Fibroblast of skin of right quadriceps (primary cell): ENCODE measurements at regions not wholly inside any gene's neighbourhood (a gene's known extent, or its start where the extent isn't known, plus 50 kb on each side); places are given as distances from the start of the nearest gene placed in this dataset.

Source experiments
- DNase-seq: peaks from one replicate; pipeline ENCODE4 v3.0.0-alpha.2; 2013

- DNase-seq, result no peak
Observed at GRCh38 chr11:70810681-70811080, 412.4 kb downstream of the CTTN start.

- no peak for DNase-seq
Observed at GRCh38 chr11:70811483-70811882, 413.2 kb downstream of the CTTN start.

- no peak for DNase-seq
Observed at GRCh38 chr11:70811915-70812314, 413.6 kb downstream of the CTTN start.

GRCh38 chr11:70812472-70812871, 414.1 kb downstream of the CTTN start:
- no peak for DNase-seq

GRCh38 chr11:70813651-70814050, 415.3 kb downstream of the CTTN start:
- no peak for DNase-seq

- no peak for DNase-seq
Observed at GRCh38 chr11:70815485-70815832, 417.1 kb downstream of the CTTN start.

- DNase-seq, result no peak
Observed at GRCh38 chr11:70816156-70816678, 417.9 kb downstream of the CTTN start.

- DNase-seq, result no peak
Observed at GRCh38 chr11:70818351-70818750, 420.0 kb downstream of the CTTN start.

GRCh38 chr11:70819022-70819421, 420.7 kb downstream of the CTTN start:
- DNase-seq, result no peak

GRCh38 chr11:70820311-70820710, 422.0 kb downstream of the CTTN start:
- DNase-seq, result no peak

- DNase-seq, result no peak
Observed at GRCh38 chr11:70820712-70821111, 422.4 kb downstream of the CTTN start.

GRCh38 chr11:70823771-70824170, 425.4 kb downstream of the CTTN start:
- no peak for DNase-seq

GRCh38 chr11:70824605-70825245, 426.4 kb downstream of the CTTN start:
- DNase-seq, result no peak

GRCh38 chr11:70825893-70826540, 426.4 kb downstream of the SHANK2 start:
- no peak for DNase-seq

GRCh38 chr11:70826541-70827335, 425.6 kb downstream of the SHANK2 start:
- no peak for DNase-seq

- DNase-seq, result no peak
Observed at GRCh38 chr11:70828593-70829082, 423.7 kb downstream of the SHANK2 start.

- no peak for DNase-seq
Observed at GRCh38 chr11:70829134-70829885, 423.1 kb downstream of the SHANK2 start.

GRCh38 chr11:70829886-70830272, 422.5 kb downstream of the SHANK2 start:
- DNase-seq, result no peak

- DNase-seq, result no peak
Observed at GRCh38 chr11:70833011-70833410, 419.4 kb downstream of the SHANK2 start.

- DNase-seq, result no peak
Observed at GRCh38 chr11:70833554-70833953, 418.8 kb downstream of the SHANK2 start.

GRCh38 chr11:70834277-70834940, 418.0 kb downstream of the SHANK2 start:
- DNase-seq, result no peak

GRCh38 chr11:70834984-70835560, 417.3 kb downstream of the SHANK2 start:
- no peak for DNase-seq
